GM10266 (cell line): ENCODE measurements at regions not wholly inside any gene's neighbourhood (a gene's known extent, or its start where the extent isn't known, plus 50 kb on each side); places are given as distances from the start of the nearest gene placed in this dataset.
A peak's percentile ranks its signal among the peaks of the same experiment; 100 is the strongest.

ENCODE experiments used
- DNase-seq: peaks from one replicate; pipeline ENCODE4 v3.0.0; 2012; ENCODE audit errors: extremely low spot score
- CTCF ChIP-seq: IDR thresholded peaks from 2 replicates; pipeline ENCODE4 v1.5.1; 2012; ENCODE audit warnings: mild to moderate bottlenecking, low read depth; ENCODE audit not compliant: control insufficient read depth, insufficient read depth; ENCODE audit errors: missing control alignments

- TF ChIP-seq CTCF: no peak
- DNase-seq: no peak
These were observed 439.5 kb downstream of the GADD45G start for GRCh38 chr9:90044263-90044662.

GRCh38 chr9:90044710-90045151 lies 439.9 kb downstream of the GADD45G start:
- TF ChIP-seq CTCF: no peak
- no peak for DNase-seq

GRCh38 chr9:90046317-90046861 lies 441.6 kb downstream of the GADD45G start:
- no peak for TF ChIP-seq CTCF
- no peak for DNase-seq

- DNase-seq: no peak
- TF ChIP-seq CTCF: no peak
These were observed 443.0 kb downstream of the GADD45G start for GRCh38 chr9:90047828-90048227.

GRCh38 chr9:90052366-90052765 lies 447.6 kb downstream of the GADD45G start:
- no peak for TF ChIP-seq CTCF
- DNase-seq: no peak

- no peak for DNase-seq
- peak; percentile 29 for TF ChIP-seq CTCF
These were observed 448.2 kb downstream of the GADD45G start for GRCh38 chr9:90053027-90053426.

- no peak for TF ChIP-seq CTCF
- DNase-seq: no peak
These were observed 450.0 kb downstream of the GADD45G start for GRCh38 chr9:90054810-90055209.
